ENCODE measurements at regions not wholly inside any gene's neighbourhood (a gene's known extent, or its start where the extent isn't known, plus 50 kb on each side); places are given as distances from the start of the nearest gene placed in this dataset.

GRCh38 chr4:114509340-114509739 lies 89.3 kb upstream of the UGT8 start:
- Histone ChIP-seq H2AFZ (ENCODE audit: low read depth, low read length) (no peak overlapping the region), H3K79me2 (replicated peaks; ENCODE audit: insufficient read depth, low read length) (no peaks in the 10 kb centered on the region), H4K20me1 (ENCODE audit: insufficient read depth) (no peaks in the 10 kb centered on the region), H3K9me2 (ENCODE audit: insufficient read depth, low read length) (no peaks in the 10 kb centered on the region), H3K9ac (ENCODE audit: low read length) (no peak overlapping the region), H3K27me3 (ENCODE audit: insufficient read depth, low read depth, low read length) (no peaks in the 10 kb centered on the region), H3F3A (ENCODE audit: insufficient read depth, low read length, poor library complexity, severe bottlenecking) (no peaks in the 10 kb centered on the region), H3K9me3 (ENCODE audit: low read length) (no peaks in the 10 kb centered on the region), H3K36me3 (ENCODE audit: insufficient read depth, low read length) (no peaks in the 10 kb centered on the region), H3K4me3 (ENCODE audit: low read length) (no peak overlapping the region), H3K4me2 (ENCODE audit: low read length) (no peak overlapping the region), H3K27ac (ENCODE audit: low read length) (no peak overlapping the region)
- TF ChIP-seq EZH2 (IDR thresholded peaks at IDR 0.05; ENCODE audit: borderline replicate concordance, insufficient read depth, low read length, poor library complexity, severe bottlenecking) (no peak), TAF1 (IDR thresholded peaks at IDR 0.05; ENCODE audit: low read depth) (no peak), MXI1 (conservative IDR thresholded peaks at IDR 0.05; ENCODE audit: poor library complexity, severe bottlenecking) (no peak), RAD21 (conservative IDR thresholded peaks at IDR 0.05) (no peak), SMC3 (conservative IDR thresholded peaks at IDR 0.05; ENCODE audit: poor library complexity) (no peak), POLR2AphosphoS5 (IDR thresholded peaks at IDR 0.05) (no peak), REST (IDR thresholded peaks at IDR 0.05; ENCODE audit: borderline replicate concordance) (no peak), CTCF (IDR thresholded peaks at IDR 0.05; ENCODE audit: poor library complexity, severe bottlenecking) (no peak), EP300 (conservative IDR thresholded peaks at IDR 0.05; ENCODE audit: poor library complexity, severe bottlenecking) (no peak)

- no peak overlapping the region for H3K9ac ChIP-seq (ENCODE audit: low read length)
- no peak overlapping the region for H3K4me2 ChIP-seq (ENCODE audit: low read length)
- H3F3A ChIP-seq (ENCODE audit: insufficient read depth, low read length, poor library complexity, severe bottlenecking): no peaks in the 10 kb centered on the region
- H3K79me2 ChIP-seq (replicated peaks; ENCODE audit: insufficient read depth, low read length): no peaks in the 10 kb centered on the region
- no peaks in the 10 kb centered on the region for H3K9me2 ChIP-seq (ENCODE audit: insufficient read depth, low read length)
- H3K27ac ChIP-seq (ENCODE audit: low read length): no peak overlapping the region
- H3K9me3 ChIP-seq (ENCODE audit: low read length): no peaks in the 10 kb centered on the region
- H3K36me3 ChIP-seq (ENCODE audit: insufficient read depth, low read length): no peaks in the 10 kb centered on the region
- no peak for TF ChIP-seq EZH2 (IDR thresholded peaks at IDR 0.05; ENCODE audit: borderline replicate concordance, insufficient read depth, low read length, poor library complexity, severe bottlenecking)
- no peak for TF ChIP-seq REST (IDR thresholded peaks at IDR 0.05; ENCODE audit: borderline replicate concordance)
- no peak for TF ChIP-seq TAF1 (IDR thresholded peaks at IDR 0.05; ENCODE audit: low read depth)
- no peak for TF ChIP-seq MXI1 (conservative IDR thresholded peaks at IDR 0.05; ENCODE audit: poor library complexity, severe bottlenecking)
- no peak for TF ChIP-seq CTCF (IDR thresholded peaks at IDR 0.05; ENCODE audit: poor library complexity, severe bottlenecking)
- TF ChIP-seq EP300 (conservative IDR thresholded peaks at IDR 0.05; ENCODE audit: poor library complexity, severe bottlenecking): no peak
- no peak for TF ChIP-seq RAD21 (conservative IDR thresholded peaks at IDR 0.05)
- TF ChIP-seq POLR2AphosphoS5 (IDR thresholded peaks at IDR 0.05): no peak
- TF ChIP-seq SMC3 (conservative IDR thresholded peaks at IDR 0.05; ENCODE audit: poor library complexity): no peak
- H4K20me1 ChIP-seq (ENCODE audit: insufficient read depth): no peaks in the 10 kb centered on the region
- H3K27me3 ChIP-seq (ENCODE audit: insufficient read depth, low read depth, low read length): no peaks in the 10 kb centered on the region
- no peak overlapping the region for H2AFZ ChIP-seq (ENCODE audit: low read depth, low read length)
- no peak overlapping the region for H3K4me3 ChIP-seq (ENCODE audit: low read length)
Measured at GRCh38 chr4:114512595-114513295, 85.9 kb upstream of the UGT8 start.
